ENCODE measurements at regions not wholly inside any gene's neighbourhood (a gene's known extent, or its start where the extent isn't known, plus 50 kb on each side); places are given as distances from the start of the nearest gene placed in this dataset.

DNA sequence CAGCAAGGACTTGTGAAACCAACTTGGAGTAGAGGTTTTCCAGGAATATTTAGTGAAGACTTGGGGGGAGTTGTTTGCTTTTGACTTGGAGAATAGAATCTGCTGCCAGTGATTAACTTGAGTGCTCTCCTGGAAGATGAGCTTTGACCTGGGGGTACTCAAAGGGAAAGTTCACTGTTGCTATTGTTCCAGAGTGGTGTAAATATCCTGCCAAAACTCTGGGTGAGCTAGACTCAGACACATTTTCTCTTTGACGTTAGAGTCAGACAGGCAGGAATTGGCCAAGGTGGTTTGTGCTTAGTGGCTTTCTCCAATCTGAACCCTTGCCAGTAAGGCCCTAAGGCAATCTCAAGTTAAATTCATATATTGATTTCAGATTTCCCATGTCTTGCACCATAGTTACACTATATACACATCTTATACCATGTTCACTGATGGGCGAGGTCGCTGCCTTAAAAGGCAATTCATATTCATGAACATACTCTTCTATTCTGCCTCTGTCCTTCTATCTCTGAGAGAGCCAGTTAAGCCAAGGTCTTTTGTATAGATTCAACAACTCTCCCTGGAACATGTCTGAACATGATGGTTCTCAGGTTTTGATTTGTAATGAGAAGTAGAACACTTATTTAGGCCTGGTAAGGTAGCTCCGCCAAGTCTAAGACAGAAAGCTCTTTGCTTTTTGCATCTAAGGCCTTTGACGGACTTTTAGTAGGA is 204.6 kb upstream of the SLC38A2 start:
- TF ChIP-seq POLR2AphosphoS5 (IDR thresholded peaks at IDR 0.05; ENCODE audit: low read depth, low read length) (no peak), POLR2A (IDR thresholded peaks at IDR 0.05; ENCODE audit: borderline replicate concordance, extremely low read depth, insufficient read depth, insufficient read length) (no peak), TCF7L2 (IDR thresholded peaks at IDR 0.05; ENCODE audit: borderline replicate concordance, extremely low read depth, insufficient read depth, insufficient read length) (no peak), CEBPB (IDR thresholded peaks at IDR 0.05; ENCODE audit: low read depth) (no peak), CBX3 (IDR thresholded peaks at IDR 0.05; ENCODE audit: low read depth) (no peak), SIN3A (IDR thresholded peaks at IDR 0.05; ENCODE audit: low read depth) (no peak), RAD21 (IDR thresholded peaks at IDR 0.05; ENCODE audit: low read depth) (no peak), MAX (IDR thresholded peaks at IDR 0.05) (no peak), EZH2phosphoT487 (IDR thresholded peaks at IDR 0.05; ENCODE audit: borderline replicate concordance) (no peak)
- TF ChIP-seq, protein P1, sequence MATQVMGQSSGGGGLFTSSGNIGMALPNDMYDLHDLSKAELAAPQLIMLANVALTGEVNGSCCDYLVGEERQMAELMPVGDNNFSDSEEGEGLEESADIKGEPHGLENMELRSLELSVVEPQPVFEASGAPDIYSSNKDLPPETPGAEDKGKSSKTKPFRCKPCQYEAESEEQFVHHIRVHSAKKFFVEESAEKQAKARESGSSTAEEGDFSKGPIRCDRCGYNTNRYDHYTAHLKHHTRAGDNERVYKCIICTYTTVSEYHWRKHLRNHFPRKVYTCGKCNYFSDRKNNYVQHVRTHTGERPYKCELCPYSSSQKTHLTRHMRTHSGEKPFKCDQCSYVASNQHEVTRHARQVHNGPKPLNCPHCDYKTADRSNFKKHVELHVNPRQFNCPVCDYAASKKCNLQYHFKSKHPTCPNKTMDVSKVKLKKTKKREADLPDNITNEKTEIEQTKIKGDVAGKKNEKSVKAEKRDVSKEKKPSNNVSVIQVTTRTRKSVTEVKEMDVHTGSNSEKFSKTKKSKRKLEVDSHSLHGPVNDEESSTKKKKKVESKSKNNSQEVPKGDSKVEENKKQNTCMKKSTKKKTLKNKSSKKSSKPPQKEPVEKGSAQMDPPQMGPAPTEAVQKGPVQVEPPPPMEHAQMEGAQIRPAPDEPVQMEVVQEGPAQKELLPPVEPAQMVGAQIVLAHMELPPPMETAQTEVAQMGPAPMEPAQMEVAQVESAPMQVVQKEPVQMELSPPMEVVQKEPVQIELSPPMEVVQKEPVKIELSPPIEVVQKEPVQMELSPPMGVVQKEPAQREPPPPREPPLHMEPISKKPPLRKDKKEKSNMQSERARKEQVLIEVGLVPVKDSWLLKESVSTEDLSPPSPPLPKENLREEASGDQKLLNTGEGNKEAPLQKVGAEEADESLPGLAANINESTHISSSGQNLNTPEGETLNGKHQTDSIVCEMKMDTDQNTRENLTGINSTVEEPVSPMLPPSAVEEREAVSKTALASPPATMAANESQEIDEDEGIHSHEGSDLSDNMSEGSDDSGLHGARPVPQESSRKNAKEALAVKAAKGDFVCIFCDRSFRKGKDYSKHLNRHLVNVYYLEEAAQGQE (IDR thresholded peaks at IDR 0.05; ENCODE audit: low read depth): no peak
- TF ChIP-seq, protein P2, sequence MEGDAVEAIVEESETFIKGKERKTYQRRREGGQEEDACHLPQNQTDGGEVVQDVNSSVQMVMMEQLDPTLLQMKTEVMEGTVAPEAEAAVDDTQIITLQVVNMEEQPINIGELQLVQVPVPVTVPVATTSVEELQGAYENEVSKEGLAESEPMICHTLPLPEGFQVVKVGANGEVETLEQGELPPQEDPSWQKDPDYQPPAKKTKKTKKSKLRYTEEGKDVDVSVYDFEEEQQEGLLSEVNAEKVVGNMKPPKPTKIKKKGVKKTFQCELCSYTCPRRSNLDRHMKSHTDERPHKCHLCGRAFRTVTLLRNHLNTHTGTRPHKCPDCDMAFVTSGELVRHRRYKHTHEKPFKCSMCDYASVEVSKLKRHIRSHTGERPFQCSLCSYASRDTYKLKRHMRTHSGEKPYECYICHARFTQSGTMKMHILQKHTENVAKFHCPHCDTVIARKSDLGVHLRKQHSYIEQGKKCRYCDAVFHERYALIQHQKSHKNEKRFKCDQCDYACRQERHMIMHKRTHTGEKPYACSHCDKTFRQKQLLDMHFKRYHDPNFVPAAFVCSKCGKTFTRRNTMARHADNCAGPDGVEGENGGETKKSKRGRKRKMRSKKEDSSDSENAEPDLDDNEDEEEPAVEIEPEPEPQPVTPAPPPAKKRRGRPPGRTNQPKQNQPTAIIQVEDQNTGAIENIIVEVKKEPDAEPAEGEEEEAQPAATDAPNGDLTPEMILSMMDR (IDR thresholded peaks at IDR 0.05 in 2 of 3, conservative IDR thresholded peaks at IDR 0.05 in 1 of 3; ENCODE audit: borderline replicate concordance in 1 of 3, insufficient read depth in 1 of 3, low read depth in 2 of 3, low read length in 2 of 3): no peak
- TF ChIP-seq, protein P3, sequence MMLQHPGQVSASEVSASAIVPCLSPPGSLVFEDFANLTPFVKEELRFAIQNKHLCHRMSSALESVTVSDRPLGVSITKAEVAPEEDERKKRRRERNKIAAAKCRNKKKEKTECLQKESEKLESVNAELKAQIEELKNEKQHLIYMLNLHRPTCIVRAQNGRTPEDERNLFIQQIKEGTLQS (IDR thresholded peaks at IDR 0.05): no peak

Measured in HCT116 (cell line).